ENCODE measurements at regions not wholly inside any gene's neighbourhood (a gene's known extent, or its start where the extent isn't known, plus 50 kb on each side); places are given as distances from the start of the nearest gene placed in this dataset.

GRCh38 chr2:226584518-226585055, 215.0 kb downstream of the IRS1 start:
- Histone ChIP-seq H3K4me2 (peak overlapping the region; percentile 57), H3K27ac (peak overlapping the region; percentile 63 to 83), H3K4me1 (peaks cover 33% of the 10 kb centered on the region), H3K4me3 (no peak overlapping the region), H3K9me3 (peaks cover 29% of the 10 kb centered on the region)
- TF ChIP-seq RFX5 (IDR thresholded peaks at IDR 0.05) (no peak), MAFK (IDR thresholded peaks at IDR 0.05; ENCODE audit: partially characterized antibody) (peak; percentile 8)
- FAIRE-seq, result no peak
- no peak for DNase-seq (ENCODE audit: low read depth in 1 of 2, low spot score in 1 of 2)
- POLR2A ChIA-PET, result interaction anchor here (0.9 kb wide), 1 partner anchor 68 kb away, joined by 3 read pairs; no protein-coding TSS in a partner anchor
- WGBS (ENCODE audit: missing lambda C conversion rate), result 75% methylated on average over 3 of the region's 3 CpGs
- CTCF ChIA-PET, result no interaction called here
- no peak for ATAC-seq

DNA sequence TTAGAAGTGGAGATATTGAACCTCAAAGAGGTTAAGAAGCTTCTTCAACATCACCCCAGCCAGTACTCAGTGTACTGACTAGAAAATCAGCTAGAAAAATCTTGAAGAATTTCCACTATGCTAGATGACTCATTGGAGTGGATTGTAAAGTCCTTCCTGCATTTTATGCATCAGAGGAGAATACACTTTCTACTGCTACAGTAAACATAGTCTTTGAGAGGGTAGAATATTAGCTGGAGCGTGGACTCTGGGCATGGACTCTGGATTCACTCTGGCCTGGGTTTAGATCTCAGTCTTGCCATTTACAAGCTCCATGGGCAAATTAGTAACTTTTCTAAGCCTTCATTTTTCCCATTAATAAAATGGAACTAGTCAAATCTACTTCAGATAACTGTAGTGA, 215.9 kb downstream of the IRS1 start:
- H3K4me3 ChIP-seq, result no peak overlapping the region
- peak overlapping the region; percentile 57 for H3K4me2 ChIP-seq
- 0% methylated on average over 1 of the region's 1 CpG for WGBS (ENCODE audit: missing lambda C conversion rate)
- ChIA-PET CTCF (no interaction called here), POLR2A (interaction anchor here (0.9 kb wide), 1 partner anchor 68 kb away, joined by 3 read pairs; no protein-coding TSS in a partner anchor)
- ATAC-seq (peak; percentile 89 to 94), FAIRE-seq (peak; percentile 83), DNase-seq (ENCODE audit: low read depth in 1 of 2, low spot score in 1 of 2) (peak; percentile 33 to 71)
- no peak for TF ChIP-seq ZSCAN20 (CRISPR knock-in tag; IDR thresholded peaks at IDR 0.05)
- peak; percentile 81 for TF ChIP-seq FOSL2 (IDR thresholded peaks at IDR 0.05)
- TF ChIP-seq FOSL2 (CRISPR knock-in tag; IDR thresholded peaks at IDR 0.05), result peak; percentile 91
- TF ChIP-seq RAD21 (conservative IDR thresholded peaks at IDR 0.05 in 1 of 2, IDR thresholded peaks at IDR 0.05 in 1 of 2), result peak; percentile 12 to 42; a peak in 3 of 5 replicates
- peak; percentile 77; the same call in 1 of the 2 replicates for TF ChIP-seq GATA3 (IDR thresholded peaks at IDR 0.05; ENCODE audit: borderline replicate concordance)
- TF ChIP-seq MAX (IDR thresholded peaks at IDR 0.05), result peak; percentile 56
- TF ChIP-seq POLR2A (IDR thresholded peaks at IDR 0.05; ENCODE audit: low read length), result no peak
- TF ChIP-seq SMC3 (IDR thresholded peaks at IDR 0.05), result peak; percentile 32; the same call in 1 of the 3 replicates
- TF ChIP-seq JUNB (IDR thresholded peaks at IDR 0.05), result 0 out of 2 replicates have a peak, but pooled peaks have one; percentile 57
- no peak for TF ChIP-seq NPAS2 (CRISPR knock-in tag; IDR thresholded peaks at IDR 0.05; ENCODE audit: borderline replicate concordance)
- no peak for TF ChIP-seq CHD2 (IDR thresholded peaks at IDR 0.05; ENCODE audit: low read length, partially characterized antibody)
- no peak for TF ChIP-seq HDAC2 (IDR thresholded peaks at IDR 0.05)
- TF ChIP-seq CEBPB (IDR thresholded peaks at IDR 0.05), result no peak
- H3K27ac ChIP-seq, result peak overlapping the region; percentile 80 to 83
- peaks cover 41% of the 10 kb centered on the region for H3K4me1 ChIP-seq
- peaks cover 24% of the 10 kb centered on the region for H3K9me3 ChIP-seq

- no peak for FAIRE-seq
- H3K4me2 ChIP-seq, result peak overlapping the region; percentile 44; the same call in 2 of the 3 replicates
- CTCF ChIA-PET, result no interaction called here
Measured at GRCh38 chr2:226581661-226582060, 218.0 kb downstream of the IRS1 start.

More at GRCh38 chr2:226581661-226582060, 218.0 kb downstream of the IRS1 start:
- POLR2A ChIA-PET, result no interaction called here
- Histone ChIP-seq H3K27ac (peak overlapping the region; percentile 80 to 83), H3K4me1 (peaks cover 46% of the 10 kb centered on the region), H3K4me3 (no peak overlapping the region), H3K9me3 (peaks cover 10% of the 10 kb centered on the region; the same call in 2 of the 3 replicates)
- no peak for DNase-seq (ENCODE audit: low read depth in 1 of 2, low spot score in 1 of 2)
- ATAC-seq, result no peak
- 89% methylated on average over 4 of the region's 4 CpGs for WGBS (ENCODE audit: missing lambda C conversion rate)
- TF ChIP-seq JUN (IDR thresholded peaks at IDR 0.05), result no peak
- no peak for TF ChIP-seq REST (IDR thresholded peaks at IDR 0.05)
- no peak for TF ChIP-seq CHD2 (IDR thresholded peaks at IDR 0.05; ENCODE audit: low read length, partially characterized antibody)
- no peak for TF ChIP-seq POLR2AphosphoS2 (conservative IDR thresholded peaks at IDR 0.05; ENCODE audit: low read length)
- TF ChIP-seq NPAS2 (CRISPR knock-in tag; IDR thresholded peaks at IDR 0.05; ENCODE audit: borderline replicate concordance), result no peak
- TF ChIP-seq EHF (CRISPR knock-in tag; IDR thresholded peaks at IDR 0.05), result no peak
- TF ChIP-seq ZFP36 (IDR thresholded peaks at IDR 0.05; ENCODE audit: borderline replicate concordance, partially characterized antibody), result no peak
- no peak for TF ChIP-seq HOXB13 (CRISPR knock-in tag; IDR thresholded peaks at IDR 0.05; ENCODE audit: low read depth)
- TF ChIP-seq ZNF302 (CRISPR knock-in tag; IDR thresholded peaks at IDR 0.05), result no peak

Measured in A549 (cell line).